ENCODE measurements at regions not wholly inside any gene's neighbourhood (a gene's known extent, or its start where the extent isn't known, plus 50 kb on each side); places are given as distances from the start of the nearest gene placed in this dataset.
"Not testable (repeated sequence)": the region's sequence is repeated elsewhere in the genome, so short reads cannot be mapped to it uniquely, and the experiment has no call there.

- DNase-seq: no peak
Observed at GRCh38 chr3:28039829-28040228, 201.6 kb upstream of the CMC1 start.

- DNase-seq: no peak
Observed at GRCh38 chr3:28042095-28042635, 199.3 kb upstream of the CMC1 start.

GRCh38 chr3:28042707-28043106 lies 198.7 kb upstream of the CMC1 start:
- DNase-seq: no peak

DNA sequence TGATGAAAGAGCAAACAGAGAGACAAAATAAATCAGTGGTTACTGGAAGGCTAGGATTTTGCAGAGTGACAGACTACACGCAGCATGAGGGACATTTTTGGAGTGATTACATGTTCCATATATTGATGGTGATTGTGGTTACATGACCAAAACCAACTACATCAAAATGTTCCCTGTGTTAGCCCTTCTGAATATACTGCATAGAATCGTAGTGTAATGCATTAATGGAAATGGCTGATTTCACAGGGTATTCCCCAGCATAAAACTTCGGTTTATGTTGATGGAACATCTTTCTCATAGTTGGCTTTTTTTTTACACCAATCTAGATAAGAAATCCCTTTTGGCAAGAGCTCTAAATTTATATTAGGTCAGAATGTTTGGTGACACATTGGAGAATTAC lies 191.3 kb upstream of the CMC1 start:
- DNase-seq: no peak

- DNase-seq: peak; percentile 57
Observed at GRCh38 chr3:28050885-28051284, 190.5 kb upstream of the CMC1 start.

GRCh38 chr3:28053759-28054158 lies 187.7 kb upstream of the CMC1 start:
- no peak for DNase-seq

DNA sequence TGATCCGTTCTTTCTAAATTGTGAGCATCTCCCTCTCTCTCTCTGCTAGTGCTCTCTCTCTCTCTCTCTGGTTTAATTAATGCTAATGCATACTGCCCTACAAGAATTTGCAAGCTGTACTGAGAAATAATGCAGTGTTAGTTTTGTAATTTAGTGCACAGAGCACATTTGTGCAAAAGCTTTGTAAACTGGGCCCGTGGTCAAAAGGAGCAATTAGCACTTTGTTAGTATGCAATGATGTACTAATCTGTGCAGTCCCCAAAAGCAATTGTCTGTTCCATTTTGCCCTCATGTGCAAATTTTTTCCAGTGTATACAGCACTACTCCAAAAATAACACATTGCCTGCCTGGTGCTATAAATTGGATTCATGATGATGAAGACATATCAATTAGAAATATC lies 184.6 kb upstream of the CMC1 start:
- no peak for DNase-seq

GRCh38 chr3:28057539-28057938 lies 183.9 kb upstream of the CMC1 start:
- no peak for DNase-seq

DNA sequence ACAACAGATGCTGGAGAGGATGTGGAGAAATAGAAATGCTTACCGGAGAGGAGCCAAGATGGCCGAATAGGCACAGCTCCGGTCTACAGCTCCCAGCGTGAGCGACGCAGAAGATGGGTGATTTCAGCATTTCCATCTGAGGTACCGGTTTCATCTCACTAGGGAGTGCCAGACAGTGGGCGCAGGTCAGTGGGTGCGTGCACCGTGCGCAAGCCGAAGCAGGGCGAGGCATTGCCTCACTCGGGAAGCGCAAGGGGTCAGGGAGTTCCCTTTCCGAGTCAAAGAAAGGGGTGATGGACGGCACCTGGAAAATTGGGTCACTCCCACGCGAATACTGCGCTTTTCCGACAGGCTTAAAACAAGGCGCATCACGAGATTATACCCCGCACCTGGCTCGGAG lies 182.2 kb upstream of the CMC1 start:
- DNase-seq: not testable (repeated sequence)

- DNase-seq: no peak
Observed at GRCh38 chr3:28066020-28066419, 175.4 kb upstream of the CMC1 start.

GRCh38 chr3:28067014-28067413 lies 174.4 kb upstream of the CMC1 start:
- DNase-seq: no peak

DNA sequence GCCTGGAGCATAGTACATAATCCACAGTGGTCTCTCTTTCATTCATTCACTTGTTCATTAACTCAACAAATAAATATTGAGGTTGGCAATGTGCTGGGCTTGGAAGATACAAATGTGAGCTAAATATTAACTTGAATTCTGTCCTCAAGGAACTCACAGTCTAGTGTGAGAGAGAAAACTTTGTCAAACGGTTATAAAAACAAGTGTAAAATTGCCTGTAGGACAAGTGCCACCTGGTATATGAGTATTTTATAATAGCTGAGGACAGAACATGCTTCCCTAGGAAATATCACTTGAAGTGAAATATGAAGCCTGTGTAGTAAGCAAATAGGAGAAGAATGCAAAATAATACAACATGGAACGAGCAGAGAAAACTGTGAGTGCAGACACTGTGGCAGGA lies 173.1 kb upstream of the CMC1 start:
- no peak for DNase-seq

DNA sequence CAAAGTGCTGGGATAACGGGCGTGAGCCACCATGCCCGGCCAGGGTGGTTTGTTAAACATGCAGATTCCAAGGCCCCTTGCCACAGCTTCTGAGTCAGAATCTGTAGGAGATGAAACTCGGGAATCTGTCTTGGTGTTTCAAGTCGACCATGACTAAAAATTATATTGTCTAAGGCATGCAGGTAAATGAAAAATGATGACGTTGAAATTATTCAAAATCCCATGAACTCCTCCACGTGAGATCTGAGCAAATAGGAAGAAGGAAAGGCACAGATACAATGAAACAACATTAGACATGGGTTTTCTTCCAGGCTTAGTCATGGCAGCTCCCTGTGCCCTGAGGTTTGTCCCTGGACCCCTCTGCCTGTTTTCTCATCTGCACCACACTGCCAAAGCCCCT lies 172.0 kb upstream of the CMC1 start:
- no peak for DNase-seq

- no peak for DNase-seq
Observed at GRCh38 chr3:28076246-28076645, 165.2 kb upstream of the CMC1 start.

GRCh38 chr3:28077572-28077971 lies 163.8 kb upstream of the CMC1 start:
- DNase-seq: peak; percentile 70

DNA sequence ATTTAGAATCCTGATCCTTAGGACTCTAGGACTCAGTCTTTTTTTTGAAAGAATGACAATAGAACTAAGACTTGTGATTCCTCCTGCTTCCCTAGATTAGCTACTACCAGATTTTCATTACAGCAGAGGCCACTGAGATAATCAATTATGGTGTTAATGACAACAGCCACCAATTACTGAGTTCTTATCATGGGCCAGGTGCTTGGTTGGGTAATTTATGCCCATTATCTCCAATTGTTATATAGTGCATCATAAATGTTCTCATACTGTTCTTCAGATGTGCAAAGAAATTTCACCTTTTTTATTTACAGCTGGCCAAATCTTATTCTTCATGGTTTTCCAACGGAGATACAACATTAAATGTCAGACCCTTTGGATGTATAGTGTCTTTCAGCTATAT lies 162.9 kb upstream of the CMC1 start:
- DNase-seq: no peak

DNA sequence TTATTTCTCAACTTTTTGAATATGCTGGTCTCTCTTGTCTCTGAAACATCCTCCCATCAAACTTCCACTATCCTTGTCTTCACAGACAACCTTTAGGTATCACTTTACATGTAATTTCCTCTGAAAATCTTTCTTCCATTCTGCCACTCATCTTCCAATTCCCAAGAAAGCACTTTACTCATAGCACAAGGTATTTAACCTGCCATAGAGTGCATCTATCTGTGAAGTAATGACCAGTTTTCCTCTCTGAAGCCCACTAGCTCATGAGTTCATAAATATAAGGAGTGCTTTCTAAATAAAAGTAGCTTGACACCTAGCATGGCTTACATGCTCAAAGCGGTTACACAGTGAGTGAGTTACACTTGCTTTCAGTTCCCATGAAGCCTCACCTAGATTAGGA lies 160.7 kb upstream of the CMC1 start:
- no peak for DNase-seq

- no peak for DNase-seq
Observed at GRCh38 chr3:28081533-28081947, 159.9 kb upstream of the CMC1 start.

DNA sequence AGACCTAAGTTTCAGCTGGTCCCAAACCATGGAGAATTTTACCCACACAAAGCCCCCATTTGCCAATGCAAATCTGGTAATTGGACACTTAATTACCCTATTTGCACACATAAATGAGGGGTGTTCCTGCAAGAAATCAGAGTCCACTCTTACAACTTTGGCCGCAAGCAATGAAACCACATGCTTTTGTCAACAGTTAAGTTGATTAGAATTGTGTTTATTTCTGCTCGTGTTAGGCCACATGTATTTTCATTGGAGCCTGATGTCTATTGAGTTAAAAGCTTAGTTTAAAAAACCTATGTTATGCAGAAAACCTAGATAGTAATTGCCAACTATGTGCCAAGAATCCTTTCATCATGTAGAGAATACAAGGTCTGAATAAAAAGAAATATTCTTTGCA lies 153.8 kb upstream of the CMC1 start:
- DNase-seq: no peak

DNA sequence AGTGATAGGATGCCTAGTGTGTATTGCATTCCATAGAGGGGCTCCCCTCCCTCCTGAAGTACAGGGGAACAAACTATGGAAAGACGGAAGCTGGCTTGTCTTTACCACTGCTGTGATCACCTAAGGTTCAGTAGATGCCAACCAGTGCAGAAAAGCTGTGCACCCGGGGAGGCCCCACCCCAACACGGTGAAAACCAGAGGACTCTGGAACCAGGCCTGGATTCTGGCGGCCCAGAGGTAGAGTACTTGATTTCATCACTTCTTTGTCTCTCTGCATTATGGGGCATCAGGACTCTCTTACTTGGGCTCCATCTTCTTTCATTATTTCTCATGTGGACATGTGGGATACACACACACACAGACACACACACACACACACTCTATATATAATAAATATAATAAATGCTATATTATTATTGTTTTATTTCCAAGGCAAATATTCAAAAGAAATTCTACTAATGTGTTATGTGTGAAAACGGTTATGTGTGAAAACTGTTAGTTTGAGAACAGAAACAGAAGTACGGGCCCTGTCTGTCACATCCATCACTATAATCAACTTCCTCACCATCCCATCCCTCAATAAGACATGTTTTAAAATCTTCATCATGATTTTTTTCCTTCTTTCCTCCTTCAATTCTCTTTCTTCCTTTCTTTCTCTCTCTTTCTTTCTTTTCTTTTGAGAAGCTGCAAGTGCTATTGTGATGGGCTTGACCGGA lies 152.4 kb upstream of the CMC1 start:
- DNase-seq: no peak

DNA sequence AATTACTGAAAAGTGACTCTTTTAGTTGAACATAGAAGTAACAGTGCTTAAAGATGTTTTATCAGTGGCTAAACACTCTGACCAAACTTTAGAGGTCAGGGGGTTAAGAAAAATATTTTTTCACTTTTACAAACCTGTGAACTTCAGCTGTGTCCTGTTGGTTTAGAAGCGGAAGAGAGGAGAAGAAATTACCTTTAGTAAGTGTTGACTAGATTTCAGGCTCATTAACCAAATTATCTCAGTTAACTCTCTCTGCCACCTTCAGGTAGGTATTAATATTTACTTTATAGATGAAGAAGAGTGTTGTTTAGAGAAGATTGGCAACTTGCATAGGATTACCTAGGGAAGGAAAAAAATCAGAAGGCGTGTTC lies 151.9 kb upstream of the CMC1 start:
- DNase-seq: no peak

DNA sequence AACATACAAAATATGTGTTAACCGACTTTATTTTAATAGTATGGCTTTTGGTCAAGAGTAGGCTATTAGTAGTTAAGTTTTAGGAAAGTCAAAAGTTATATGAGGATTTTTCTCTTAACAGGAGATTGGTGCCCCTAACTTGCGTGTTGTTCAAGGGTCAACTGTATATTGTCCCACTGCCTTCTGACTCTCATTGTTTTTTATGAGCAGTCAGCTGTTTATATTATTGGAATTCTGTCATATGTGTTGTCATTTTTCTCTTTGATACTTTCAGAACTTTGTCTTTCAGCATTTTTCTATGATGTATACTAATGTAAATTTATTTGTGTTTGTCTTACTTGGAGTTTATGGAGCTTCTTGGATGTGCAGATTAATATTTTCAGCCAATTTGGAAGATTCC lies 142.1 kb upstream of the CMC1 start:
- no peak for DNase-seq

DNA sequence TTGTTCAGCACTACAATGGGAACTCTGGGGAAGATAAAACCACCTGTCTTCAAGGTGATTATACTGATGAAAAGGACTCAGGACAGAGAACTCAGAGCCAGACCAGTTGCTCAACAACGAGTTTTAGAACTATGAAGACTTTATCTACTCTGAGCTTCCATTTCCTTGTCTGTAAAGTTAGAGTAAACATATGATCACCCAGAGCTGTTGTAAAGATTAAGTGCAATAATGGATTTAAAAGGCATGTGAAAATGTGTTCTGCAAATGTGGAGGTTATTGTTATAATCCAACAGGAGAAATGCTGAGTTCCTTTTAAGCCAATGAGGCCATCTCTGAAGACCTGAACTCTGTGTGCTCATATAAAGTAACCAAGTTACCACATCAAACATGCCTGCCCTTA lies 139.7 kb upstream of the CMC1 start:
- no peak for DNase-seq

GRCh38 chr3:28103861-28104260 lies 137.6 kb upstream of the CMC1 start:
- DNase-seq: no peak

- no peak for DNase-seq
Observed at GRCh38 chr3:28104896-28105534, 136.4 kb upstream of the CMC1 start.

Data from NCI-H526 treated with DMSO at 0.1 percent for 48 hours (cell line).